HCT116 (cell line): ENCODE measurements at regions not wholly inside any gene's neighbourhood (a gene's known extent, or its start where the extent isn't known, plus 50 kb on each side); places are given as distances from the start of the nearest gene placed in this dataset.

Experiments used
- ATAC-seq: fragments of 200-7000 bp; cut with Tn5 transposase; 2 replicates; pipeline ENCODE4 v1.9.1; 2020; ENCODE audit warnings: mild to moderate bottlenecking, moderate library complexity
- BruUV-seq: library from RNA; stranded (reverse); fragments of 400-500 nt; replicated peaks from 2 replicates; lab custom pipeline; 2021; lab: Mats Ljungman, UMichigan
- CTCF ChIA-PET: fragments of 300-600 bp; sonication (Branson Sonifier 250); formaldehyde crosslinking; loops from one replicate; lab custom pipeline; 2021; ENCODE audit warnings: antibody characterized with exemption; lab: Charles Lee
- POLR2A ChIA-PET: fragments of 300-600, 350-600 bp; sonication (Branson Sonifier 250); formaldehyde crosslinking; loops from one replicate; lab custom pipeline; 2021; ENCODE audit warnings: antibody characterized with exemption; lab: Charles Lee
- RAD21 ChIA-PET, 2 experiments: fragments of 300-600 bp; sonication (Branson Sonifier 250); formaldehyde crosslinking; loops; one replicate each; lab custom pipeline; 2023; ENCODE audit warnings: low total read pairs in 2 of 2; ENCODE audit not compliant: uncharacterized antibody in 2 of 2, unreplicated experiment in 2 of 2, low non-redundant PET in 1 of 2; lab: Charles Lee
- DNase-seq: peaks from one replicate; pipeline ENCODE4 v3.0.0-alpha.2; 2010; ENCODE audit warnings: low read depth, low spot score
- H2AFZ ChIP-seq: fragments of 200-600 bp; shearing (Covaris generic), sonication (generic); 2 replicates; pipeline ENCODE4 v1.6.1; 2017; ENCODE audit warnings: low read depth, mixed run types, mixed read lengths, antibody characterized with exemption, low read length; ENCODE audit not compliant: poor library complexity, severe bottlenecking
- H3K27ac ChIP-seq: 2 replicates; pipeline ENCODE4 v1.5.1; 2012; ENCODE audit warnings: low read depth, low read length
- H3K27me3 ChIP-seq: fragments of 200-600 bp; sonication (generic); 2 replicates; pipeline ENCODE4 v1.6.1; 2016; ENCODE audit warnings: mixed run types, low read length, mixed read lengths; ENCODE audit not compliant: insufficient read depth
- H3K36me3 ChIP-seq, 2 experiments: fragments of 200-500 bp in 1 of 2; fragments of 200-600 bp in 1 of 2; sonication (Bioruptor generic) in 1 of 2; sonication (generic) in 1 of 2; 2 replicates each; pipeline versions ENCODE4 v1.5.1 to v1.6.1; 2014 to 2016; ENCODE audit warnings: low read length in 2 of 2, inconsistent platforms in 1 of 2, mixed read lengths in 1 of 2, mixed run types in 1 of 2; ENCODE audit not compliant: insufficient read depth in 2 of 2, control insufficient read depth in 1 of 2
- H3K4me1 ChIP-seq, 2 experiments: fragments of 200-600 bp in 1 of 2; sonication (generic) in 1 of 2; 2 replicates each; pipeline versions ENCODE4 v1.5.1 to v1.6.1; 2012 to 2017; ENCODE audit warnings: low read length in 2 of 2, inconsistent platforms in 1 of 2, mild to moderate bottlenecking in 1 of 2, mixed read lengths in 1 of 2, mixed run types in 1 of 2, moderate library complexity in 1 of 2; ENCODE audit not compliant: insufficient read depth in 2 of 2, control insufficient read depth in 1 of 2
- H3K4me2 ChIP-seq: fragments of 200-600 bp; sonication (generic); 2 replicates; pipeline ENCODE4 v1.6.1; 2017; ENCODE audit warnings: mixed run types, low read length, mixed read lengths
- H3K4me3 ChIP-seq, 2 experiments: fragments of 200-600 bp in 1 of 2; sonication (generic) in 1 of 2; replicated peaks in 1 of 2; 2 replicates each; pipeline ENCODE4 v1.5.1; 2011 to 2016; ENCODE audit warnings: low read length in 2 of 2, control low read depth in 1 of 2, low read depth in 1 of 2, mild to moderate bottlenecking in 1 of 2, mixed read lengths in 1 of 2, mixed run types in 1 of 2
- H3K79me2 ChIP-seq: fragments of 200-600 bp; sonication (generic); 2 replicates; pipeline ENCODE4 v1.6.1; 2017; ENCODE audit warnings: mild to moderate bottlenecking, mixed run types, low read length, moderate library complexity, mixed read lengths; ENCODE audit not compliant: insufficient read depth
- H3K9ac ChIP-seq: fragments of 200-600 bp; sonication (generic); 2 replicates; pipeline ENCODE4 v1.6.1; 2016; ENCODE audit warnings: low read length, mixed read lengths
- H3K9me2 ChIP-seq: fragments of 200-600 bp; sonication (generic), shearing (Covaris generic); 2 replicates; pipeline ENCODE4 v1.6.1; 2017; ENCODE audit warnings: mixed run types, mild to moderate bottlenecking, moderate library complexity; ENCODE audit not compliant: insufficient read depth
- H3K9me3 ChIP-seq, 2 experiments: fragments of 200-500 bp in 1 of 2; fragments of 200-600 bp in 1 of 2; sonication (Bioruptor generic) in 1 of 2; sonication (generic) in 1 of 2; 2 replicates each; pipeline ENCODE4 v1.6.1; 2014 to 2017; ENCODE audit warnings: low read length in 2 of 2, mixed read lengths in 2 of 2, inconsistent platforms in 1 of 2, low read depth in 1 of 2, mild to moderate bottlenecking in 1 of 2, mixed run types in 1 of 2, moderate library complexity in 1 of 2; ENCODE audit not compliant: control insufficient read depth in 1 of 2, insufficient read depth in 1 of 2
- H4K20me1 ChIP-seq: fragments of 200-600 bp; sonication (generic), shearing (Covaris generic); 2 replicates; pipeline ENCODE4 v1.6.1; 2017; ENCODE audit warnings: mixed run types, mild to moderate bottlenecking, moderate library complexity; ENCODE audit not compliant: insufficient read depth
- CBX3 ChIP-seq: IDR thresholded peaks from 2 replicates; pipeline ENCODE4 v1.6.1; 2012; ENCODE audit warnings: low read depth
- CTCF ChIP-seq, 3 experiments: fragments of 200-600 bp in 1 of 3; sonication (generic) in 1 of 3; IDR thresholded peaks in 2 of 3; conservative IDR thresholded peaks in 1 of 3; 2 replicates each; pipeline ENCODE4 v1.5.1; 2012 to 2017; ENCODE audit warnings: low read depth in 2 of 3, low read length in 2 of 3, antibody characterized with exemption in 1 of 3, borderline replicate concordance in 1 of 3, control low read depth in 1 of 3, mild to moderate bottlenecking in 1 of 3, mixed read lengths in 1 of 3, mixed run types in 1 of 3, moderate library complexity in 1 of 3; ENCODE audit not compliant: insufficient read depth in 1 of 3
- ELF1 ChIP-seq: IDR thresholded peaks from 2 replicates; pipeline ENCODE4 v1.6.1; 2012; ENCODE audit warnings: low read depth, borderline replicate concordance
- EZH2 ChIP-seq: fragments of 200-600 bp; sonication (generic); IDR thresholded peaks from 2 replicates; pipeline ENCODE4 v1.6.1; 2017; ENCODE audit warnings: antibody characterized with exemption, mixed run types
- FOSL1 ChIP-seq: IDR thresholded peaks from 2 replicates; pipeline ENCODE4 v1.6.1; 2012; ENCODE audit warnings: low read depth
- POLR2A ChIP-seq: IDR thresholded peaks from 2 replicates; pipeline ENCODE4 v1.7.0; 2011; ENCODE audit warnings: borderline replicate concordance; ENCODE audit not compliant: insufficient read depth, insufficient read length; ENCODE audit errors: extremely low read depth
- RAD21 ChIP-seq: IDR thresholded peaks from 2 replicates; pipeline ENCODE4 v1.6.1; 2012; ENCODE audit warnings: low read depth, mild to moderate bottlenecking
- REST ChIP-seq: IDR thresholded peaks from 2 replicates; pipeline ENCODE4 v1.6.1; 2012; ENCODE audit warnings: low read depth
- SRF ChIP-seq: IDR thresholded peaks from 2 replicates; pipeline ENCODE4 v1.6.1; 2012; ENCODE audit warnings: low read depth
- TCF7L2 ChIP-seq: IDR thresholded peaks from 2 replicates; pipeline ENCODE4 v1.7.0; 2011; ENCODE audit warnings: borderline replicate concordance, inconsistent platforms; ENCODE audit not compliant: insufficient read depth, insufficient read length; ENCODE audit errors: extremely low read depth
- YY1 ChIP-seq: IDR thresholded peaks from 2 replicates; pipeline ENCODE4 v1.6.1; 2011; ENCODE audit warnings: low read length, low read depth, moderate library complexity, mild to moderate bottlenecking; ENCODE audit not compliant: insufficient replicate concordance; ENCODE audit errors: extremely low read depth
- ZFX ChIP-seq: fragments of 450-650 bp; IDR thresholded peaks from 2 replicates; pipeline ENCODE4 v1.6.1; 2017
- intact Hi-C: fragments of 100-400 bp; cut with micrococcal nuclease; formaldehyde crosslinking; loops from 2 replicates; pipeline ENCODE4 v1.10.0; 2022

GRCh38 chr18:28816155-28816554, 639.2 kb upstream of the CDH2 start (continued):
- TF ChIP-seq ZFX, result no peak
- no peak for TF ChIP-seq RAD21
- no peak for TF ChIP-seq TCF7L2

- ATAC-seq, result no peak
- CTCF ChIA-PET, result no interaction called here
Observed at GRCh38 chr18:28814365-28814764, 637.4 kb upstream of the CDH2 start.

More at GRCh38 chr18:28814365-28814764, 637.4 kb upstream of the CDH2 start:
- ChIA-PET RAD21 (no interaction called here), POLR2A (no interaction called here)
- no peak for TF ChIP-seq CTCF (IDR thresholded peaks at IDR 0.05 in 2 of 3, conservative IDR thresholded peaks at IDR 0.05 in 1 of 3; ENCODE audit: borderline replicate concordance in 1 of 3, insufficient read depth in 1 of 3, low read depth in 2 of 3, low read length in 2 of 3)
- TF ChIP-seq EZH2, result no peak
- no peak for TF ChIP-seq REST
- no peak for TF ChIP-seq POLR2A
- TF ChIP-seq SRF, result no peak
- no peak for TF ChIP-seq YY1
- no peak for TF ChIP-seq RAD21
- no peak for TF ChIP-seq FOSL1
- TF ChIP-seq ZFX, result no peak
- TF ChIP-seq ELF1, result no peak
- no peak for TF ChIP-seq CBX3
- H3K27ac ChIP-seq, result no peak overlapping the region
- no peaks in the 10 kb centered on the region for H3K4me1 ChIP-seq
- no TSS peak for BruUV-seq
- no peaks in the 10 kb centered on the region for H4K20me1 ChIP-seq
- H3K9ac ChIP-seq, result no peak overlapping the region
- H3K79me2 ChIP-seq, result no peaks in the 10 kb centered on the region
- H3K36me3 ChIP-seq, result no peaks in the 10 kb centered on the region
- no peak overlapping the region for H3K4me3 ChIP-seq
- no peaks in the 10 kb centered on the region for H3K27me3 ChIP-seq
- no peaks in the 10 kb centered on the region for H3K9me2 ChIP-seq
- peaks cover 0 to 4% of the 10 kb centered on the region in 2 experiments; a peak in 1 of 4 replicates for H3K9me3 ChIP-seq
- H3K4me2 ChIP-seq, result no peak overlapping the region
- no peak overlapping the region for H2AFZ ChIP-seq
- intact Hi-C loops, result no loop called here
- no peak for DNase-seq
